AG10803 (cell line): ENCODE measurements at regions not wholly inside any gene's neighbourhood (a gene's known extent, or its start where the extent isn't known, plus 50 kb on each side); places are given as distances from the start of the nearest gene placed in this dataset.

Source experiments
- DNase-seq: peaks from one replicate; pipeline ENCODE4 v3.0.0; 2010; ENCODE audit warnings: low read depth
- H3K4me3 ChIP-seq: 2 replicates; pipeline ENCODE4 v1.5.1; 2011; ENCODE audit warnings: mild to moderate bottlenecking, low read length, control low read depth
- CTCF ChIP-seq: conservative IDR thresholded peaks from 2 replicates; pipeline ENCODE4 v1.5.1; 2011; ENCODE audit warnings: mild to moderate bottlenecking, low read length, control low read depth, inconsistent platforms

DNA sequence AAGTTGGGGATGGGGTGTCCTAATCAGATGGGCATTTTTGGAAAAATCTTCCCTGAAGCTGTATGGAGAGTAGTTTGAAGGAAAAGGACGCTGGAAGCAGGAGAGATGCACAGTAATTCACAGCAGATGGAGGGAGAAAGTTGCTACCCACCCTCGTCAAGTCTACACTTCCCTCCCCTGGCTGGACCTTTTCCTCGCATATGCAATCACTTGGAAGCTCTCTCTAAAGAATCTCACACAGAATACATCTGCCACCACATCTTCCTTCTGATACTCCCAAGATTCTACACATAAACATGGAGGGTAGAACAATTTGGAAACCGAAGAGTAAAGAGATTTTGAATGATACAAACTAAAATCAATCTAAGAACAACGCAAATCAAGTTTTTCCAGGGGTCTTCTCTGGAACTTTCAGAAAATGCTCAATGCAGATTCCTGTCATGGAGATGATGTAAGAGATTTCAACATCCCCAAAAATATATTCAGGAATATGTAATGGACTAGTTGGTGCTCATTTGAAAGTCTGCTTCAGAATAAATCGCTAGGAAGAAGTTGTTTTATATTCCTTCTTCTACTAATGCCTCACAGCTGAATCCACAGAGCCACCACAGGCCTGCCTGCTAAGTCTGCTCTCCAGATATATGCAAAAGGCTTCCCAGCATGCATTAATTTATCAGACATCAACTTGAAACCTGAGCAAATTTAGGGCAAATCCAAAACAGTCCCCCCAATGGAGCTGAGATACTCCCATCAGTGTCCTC is 291.5 kb downstream of the LRATD1 start:
- DNase-seq: no peak
- no peak for TF ChIP-seq CTCF
- H3K4me3 ChIP-seq: no peak overlapping the region

- H3K4me3 ChIP-seq: no peak overlapping the region
- no peak for DNase-seq
- TF ChIP-seq CTCF: no peak
Measured at GRCh38 chr2:14925471-14925870, 293.0 kb downstream of the LRATD1 start.

DNA sequence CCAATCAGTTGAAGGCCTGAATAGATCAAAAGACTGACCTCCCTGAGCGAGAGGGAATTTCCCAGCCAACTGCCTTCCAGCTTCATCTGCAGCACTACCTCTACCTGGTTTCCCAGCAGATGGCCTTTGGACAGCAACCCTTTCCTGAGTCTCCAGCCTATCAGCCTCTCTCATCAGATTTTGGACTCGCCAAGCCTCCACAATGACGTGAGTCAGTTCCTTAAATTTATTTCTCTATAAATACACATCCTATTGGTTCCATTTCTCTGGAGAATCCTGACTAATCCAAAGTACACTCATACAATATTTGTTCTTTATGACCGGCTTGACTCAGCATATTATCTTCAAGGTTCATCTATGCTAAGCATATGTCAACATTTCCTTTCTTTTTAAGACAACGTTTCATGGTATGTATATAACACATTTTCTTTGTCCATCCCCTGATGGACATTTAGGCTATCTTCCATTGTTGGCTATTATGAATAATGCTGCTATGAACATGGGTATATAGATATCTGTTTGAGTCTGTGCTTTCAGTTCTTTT is 294.6 kb downstream of the LRATD1 start:
- no peak for TF ChIP-seq CTCF
- no peak overlapping the region for H3K4me3 ChIP-seq
- no peak for DNase-seq

GRCh38 chr2:14928056-14928455 is 295.5 kb downstream of the LRATD1 start:
- no peak overlapping the region for H3K4me3 ChIP-seq
- DNase-seq: no peak
- TF ChIP-seq CTCF: no peak

DNA sequence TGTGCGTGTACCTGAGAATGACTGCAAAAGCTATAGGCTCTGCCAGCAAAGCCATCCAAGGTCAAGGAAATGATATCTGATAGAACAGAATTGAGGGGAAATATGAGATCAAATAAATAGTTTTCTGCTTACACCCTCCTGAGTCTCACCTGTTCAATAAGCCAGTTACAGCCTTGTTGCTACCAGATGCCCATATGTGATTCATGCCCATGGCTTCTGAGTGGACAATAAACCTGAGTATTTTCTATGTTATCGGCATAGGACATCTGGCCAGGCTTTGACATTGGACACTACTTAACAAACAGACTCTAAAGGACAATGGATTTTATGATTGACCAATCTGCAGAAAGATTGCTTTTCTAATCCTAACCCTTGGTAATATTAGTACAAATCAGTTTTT is 297.9 kb downstream of the LRATD1 start:
- H3K4me3 ChIP-seq: no peak overlapping the region
- no peak for TF ChIP-seq CTCF
- no peak for DNase-seq

DNA sequence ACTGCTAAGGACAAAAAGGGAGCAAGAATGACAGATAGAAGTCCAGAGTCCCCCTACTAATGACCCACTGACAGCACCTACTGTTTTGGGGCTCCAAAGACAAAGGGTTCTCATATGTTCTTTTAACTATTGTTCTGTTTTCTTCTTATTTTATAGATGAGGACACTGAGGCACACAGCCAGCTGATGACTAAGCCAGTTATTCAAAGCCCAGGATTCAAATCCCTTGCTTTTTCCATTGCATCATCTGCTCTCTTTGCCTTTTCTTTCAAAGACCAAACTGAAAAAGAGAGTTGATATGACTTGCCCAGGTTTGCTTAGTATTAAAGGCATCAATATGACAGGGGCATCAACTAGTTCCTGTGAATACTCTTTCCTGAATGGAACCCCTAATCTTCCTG is 299.8 kb downstream of the LRATD1 start:
- no peak overlapping the region for H3K4me3 ChIP-seq
- no peak for DNase-seq
- no peak for TF ChIP-seq CTCF

DNA sequence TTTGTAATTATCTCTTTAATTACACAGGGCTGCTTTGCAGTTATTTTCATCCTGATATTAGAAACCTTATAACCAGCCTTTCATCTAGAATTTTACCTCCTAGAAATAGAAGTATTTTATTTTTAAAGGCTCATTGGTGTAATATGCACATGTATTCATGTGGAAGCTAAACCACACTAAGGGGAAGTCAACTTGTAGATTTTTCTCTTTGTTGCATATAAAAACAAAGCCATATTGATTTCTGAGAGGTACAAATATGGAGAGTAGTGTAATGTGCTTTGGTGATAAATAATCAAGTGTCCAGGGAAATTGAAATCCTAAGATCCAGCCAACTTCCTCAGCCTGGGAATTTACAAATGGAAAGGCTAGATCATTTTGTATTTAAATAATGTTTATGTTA is 301.2 kb downstream of the LRATD1 start:
- H3K4me3 ChIP-seq: no peak overlapping the region
- no peak for TF ChIP-seq CTCF

More for the DNA sequence above, 301.2 kb downstream of the LRATD1 start:
- no peak for DNase-seq
